Erythroblast (primary cell): ENCODE measurements at regions not wholly inside any gene's neighbourhood (a gene's known extent, or its start where the extent isn't known, plus 50 kb on each side); places are given as distances from the start of the nearest gene placed in this dataset.

Experiments used
- GATA1 ChIP-seq: IDR thresholded peaks from 2 replicates; pipeline ENCODE4 v1.6.1; 2011; ENCODE audit warnings: low read depth, mild to moderate bottlenecking, control low read depth, low read length, moderate library complexity
- POLR2A ChIP-seq: IDR thresholded peaks from 2 replicates; pipeline ENCODE4 v1.6.1; 2011; ENCODE audit warnings: mild to moderate bottlenecking, low read length

DNA sequence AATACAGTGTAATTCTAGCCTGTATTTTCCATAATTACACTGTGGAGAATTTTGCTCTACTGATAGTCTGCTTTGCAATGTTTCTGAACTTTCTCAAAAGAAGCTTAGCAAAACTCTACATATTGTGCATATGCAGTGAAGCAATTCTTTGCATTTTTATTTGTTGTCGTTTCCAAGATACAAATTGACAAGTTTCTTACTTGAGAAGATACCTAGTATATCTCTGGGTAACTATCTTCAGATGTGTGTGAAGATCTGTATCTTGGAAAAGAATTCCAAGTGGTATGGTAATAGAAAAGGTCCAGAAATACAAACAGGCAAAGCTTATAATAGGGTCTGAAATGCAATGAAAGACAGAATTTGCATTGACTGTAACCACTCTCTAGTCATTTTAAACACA lies 1119.8 kb upstream of the INTU start:
- TF ChIP-seq POLR2A (no peak), GATA1 (no peak)
